OCI-LY7 (cell line): ENCODE measurements at regions not wholly inside any gene's neighbourhood (a gene's known extent, or its start where the extent isn't known, plus 50 kb on each side); places are given as distances from the start of the nearest gene placed in this dataset.

Source experiments
- BruUV-seq: library from RNA; stranded (reverse); fragments of 400-500 nt; replicated peaks from 2 replicates; lab custom pipeline; 2021; lab: Mats Ljungman, UMichigan
- CTCF ChIA-PET: fragments of 300-600 bp; sonication (Branson Sonifier 250); formaldehyde crosslinking; loops from one replicate; lab custom pipeline; 2022; ENCODE audit warnings: antibody characterized with exemption; ENCODE audit not compliant: unreplicated experiment; lab: Charles Lee
- POLR2A ChIA-PET: fragments of 300-600 bp; sonication (Branson Sonifier 250); formaldehyde crosslinking; loops from one replicate; lab custom pipeline; 2022; ENCODE audit warnings: antibody characterized with exemption; lab: Charles Lee
- DNase-seq: peaks from one replicate; pipeline ENCODE4 v3.0.0-alpha.2; 2015; ENCODE audit warnings: low spot score
- H2AFZ ChIP-seq: fragments of 200-600 bp; sonication (generic), shearing (Covaris generic); 2 replicates; pipeline ENCODE4 v1.6.1; 2014; ENCODE audit warnings: mild to moderate bottlenecking, antibody characterized with exemption, low read length, moderate library complexity
- H3K27ac ChIP-seq: fragments of 200-600 bp; sonication (generic); 2 replicates; pipeline ENCODE4 v1.5.1; 2014; ENCODE audit warnings: mixed run types, low read depth, mild to moderate bottlenecking, moderate library complexity, low read length, inconsistent platforms; ENCODE audit not compliant: poor library complexity, severe bottlenecking
- H3K36me3 ChIP-seq: fragments of 200-600 bp; sonication (generic); 2 replicates; pipeline ENCODE4 v1.6.1; 2014; ENCODE audit warnings: mild to moderate bottlenecking, antibody characterized with exemption, low read length, moderate library complexity, mixed read lengths; ENCODE audit not compliant: insufficient read depth
- H3K4me1 ChIP-seq: fragments of 200-600 bp; sonication (generic); 2 replicates; pipeline ENCODE4 v1.5.1; 2014; ENCODE audit warnings: mild to moderate bottlenecking, low read length; ENCODE audit not compliant: insufficient read depth, poor library complexity, severe bottlenecking
- H3K4me2 ChIP-seq: fragments of 200-600 bp; sonication (generic); 2 replicates; pipeline ENCODE4 v1.6.1; 2014; ENCODE audit warnings: mild to moderate bottlenecking, low read length
- H3K4me3 ChIP-seq: fragments of 200-600 bp; sonication (generic); 2 replicates; pipeline ENCODE4 v1.5.1; 2014; ENCODE audit warnings: mild to moderate bottlenecking, low read depth, low read length; ENCODE audit not compliant: poor library complexity, severe bottlenecking
- H3K79me2 ChIP-seq: fragments of 200-600 bp; sonication (generic); 2 replicates; pipeline ENCODE4 v1.6.1; 2016; ENCODE audit warnings: low read depth, mild to moderate bottlenecking, low read length, moderate library complexity, mixed read lengths; ENCODE audit not compliant: insufficient read depth
- H3K9me2 ChIP-seq: fragments of 200-600 bp; sonication (generic); 2 replicates; pipeline ENCODE4 v1.6.1; 2016; ENCODE audit warnings: mild to moderate bottlenecking, low read length, mixed read lengths; ENCODE audit not compliant: insufficient read depth
- H3K9me3 ChIP-seq: fragments of 200-600 bp; sonication (generic); 2 replicates; pipeline ENCODE4 v1.6.1; 2014; ENCODE audit warnings: mild to moderate bottlenecking, mixed run types, low read length, mixed read lengths
- H4K20me1 ChIP-seq: fragments of 200-600 bp; sonication (generic); 2 replicates; pipeline ENCODE4 v1.6.1; 2014; ENCODE audit warnings: mild to moderate bottlenecking, antibody characterized with exemption, low read length, moderate library complexity, mixed read lengths; ENCODE audit not compliant: insufficient read depth
- CTCF ChIP-seq: fragments of 200-600 bp; sonication (generic); conservative IDR thresholded peaks from 2 replicates; pipeline ENCODE4 v1.5.1; 2014; ENCODE audit warnings: mild to moderate bottlenecking, antibody characterized with exemption, low read length, moderate library complexity, mixed read lengths
- EZH2phosphoT487 ChIP-seq: fragments of 200-600 bp; sonication (generic); IDR thresholded peaks from 2 replicates; pipeline ENCODE4 v1.6.1; 2018; ENCODE audit warnings: low read depth, borderline replicate concordance, mild to moderate bottlenecking, mixed run types, antibody characterized with exemption, low read length, moderate library complexity, mixed read lengths
- intact Hi-C: fragments of 100-400 bp; cut with micrococcal nuclease; formaldehyde crosslinking; loops from one replicate; pipeline ENCODE4 v1.10.0; 2022; ENCODE audit not compliant: unreplicated experiment

- Histone ChIP-seq H3K79me2 (no peaks in the 10 kb centered on the region), H3K4me1 (no peaks in the 10 kb centered on the region), H3K9me2 (no peaks in the 10 kb centered on the region), H4K20me1 (no peaks in the 10 kb centered on the region), H3K9me3 (no peaks in the 10 kb centered on the region), H3K36me3 (no peaks in the 10 kb centered on the region), H3K4me2 (no peak overlapping the region), H2AFZ (no peak overlapping the region), H3K27ac (no peak overlapping the region), H3K4me3 (no peak overlapping the region)
- CTCF ChIA-PET: no interaction called here
- TF ChIP-seq EZH2phosphoT487 (no peak), CTCF (no peak)
- BruUV-seq: no TSS peak
- intact Hi-C loops: no loop called here
- POLR2A ChIA-PET: no interaction called here
- DNase-seq: no peak
Measured at GRCh38 chr13:76461484-76461883, 424.7 kb downstream of the KCTD12 start.

- ChIA-PET POLR2A (no interaction called here), CTCF (no interaction called here)
- intact Hi-C loops: no loop called here
- no peak for DNase-seq
- no peak overlapping the region for H3K4me2 ChIP-seq
- H3K36me3 ChIP-seq: no peaks in the 10 kb centered on the region
- H3K4me1 ChIP-seq: no peaks in the 10 kb centered on the region
- TF ChIP-seq EZH2phosphoT487 (no peak), CTCF (no peak)
- no peaks in the 10 kb centered on the region for H4K20me1 ChIP-seq
- no peak overlapping the region for H2AFZ ChIP-seq
- no TSS peak for BruUV-seq
- H3K79me2 ChIP-seq: no peaks in the 10 kb centered on the region
- H3K9me2 ChIP-seq: no peaks in the 10 kb centered on the region
- no peaks in the 10 kb centered on the region for H3K9me3 ChIP-seq
- no peak overlapping the region for H3K27ac ChIP-seq
- H3K4me3 ChIP-seq: no peak overlapping the region
Measured at GRCh38 chr13:76459863-76460262, 426.3 kb downstream of the KCTD12 start.

GRCh38 chr13:76455960-76456359, 430.2 kb downstream of the KCTD12 start:
- Histone ChIP-seq H4K20me1 (no peaks in the 10 kb centered on the region), H3K4me3 (no peak overlapping the region), H3K4me1 (no peaks in the 10 kb centered on the region), H3K36me3 (no peaks in the 10 kb centered on the region), H2AFZ (no peak overlapping the region), H3K79me2 (no peaks in the 10 kb centered on the region), H3K4me2 (no peak overlapping the region), H3K9me2 (no peaks in the 10 kb centered on the region), H3K9me3 (peaks cover 13% of the 10 kb centered on the region; the same call in 1 of the 2 replicates), H3K27ac (no peak overlapping the region)
- intact Hi-C loops: no loop called here
- BruUV-seq: no TSS peak
- ChIA-PET POLR2A (interaction anchor here (0.6 kb wide), 1 partner anchor 151 kb away, joined by 3 read pairs; no protein-coding TSS in a partner anchor), CTCF (no interaction called here)
- TF ChIP-seq CTCF (no peak), EZH2phosphoT487 (no peak)
- DNase-seq: no peak
